IMR-90 (cell line): ENCODE measurements at regions not wholly inside any gene's neighbourhood (a gene's known extent, or its start where the extent isn't known, plus 50 kb on each side); places are given as distances from the start of the nearest gene placed in this dataset.

Source experiments
- ATAC-seq: fragments of 200-7000 bp; cut with Tn5 transposase; 2 replicates; pipeline ENCODE4 v1.9.1; 2020; ENCODE audit warnings: low read depth, mild to moderate bottlenecking, moderate library complexity
- BruUV-seq: library from RNA; stranded (reverse); fragments of 400-500 nt; replicated peaks from 2 replicates; lab custom pipeline; 2021; lab: Mats Ljungman, UMichigan
- CTCF ChIA-PET: fragments of 300-600 bp; formaldehyde crosslinking; extraction: SDS; loops from one replicate; lab custom pipeline; 2021; ENCODE audit warnings: antibody characterized with exemption; lab: Yijun Ruan, JAX
- POLR2A ChIA-PET: fragments of 300-600 bp; sonication (Branson Sonifier 250); formaldehyde crosslinking; loops from one replicate; lab custom pipeline; 2022; ENCODE audit warnings: antibody characterized with exemption; ENCODE audit not compliant: unreplicated experiment; lab: Charles Lee
- DNase-seq: peaks from one replicate; pipeline ENCODE4 v3.0.0; 2013
- H2AFZ ChIP-seq: replicated peaks from 2 replicates; pipeline ENCODE3; 2013; ENCODE audit warnings: low read length, mild to moderate bottlenecking; ENCODE audit not compliant: poor library complexity
- H2AK5ac ChIP-seq: 2 replicates; pipeline ENCODE4 v1.6.1; 2013; ENCODE audit warnings: low read depth, low read length, inconsistent platforms
- H2AK9ac ChIP-seq: replicated peaks from 2 replicates; pipeline ENCODE3; 2013; ENCODE audit warnings: mild to moderate bottlenecking, low read depth, low read length, moderate library complexity; ENCODE audit not compliant: poor library complexity
- H2BK120ac ChIP-seq: 2 replicates; pipeline ENCODE4 v1.6.1; 2013; ENCODE audit warnings: low read depth, low read length, inconsistent platforms
- H2BK15ac ChIP-seq: 3 replicates; pipeline ENCODE4 v1.6.1; 2013; ENCODE audit warnings: low read depth, low read length, inconsistent platforms
- H2BK20ac ChIP-seq: 2 replicates; pipeline ENCODE4 v1.6.1; 2013; ENCODE audit warnings: low read depth, mild to moderate bottlenecking, inconsistent platforms, low read length, moderate library complexity
- H2BK5ac ChIP-seq: 2 replicates; pipeline ENCODE4 v1.6.1; 2013; ENCODE audit warnings: mild to moderate bottlenecking, low read depth, low read length, inconsistent platforms; ENCODE audit not compliant: poor library complexity, severe bottlenecking
- H3K14ac ChIP-seq: replicated peaks from 2 replicates; pipeline ENCODE4 v1.6.1; 2013; ENCODE audit warnings: low read depth, low read length, inconsistent platforms
- H3K18ac ChIP-seq: 2 replicates; pipeline ENCODE4 v1.6.1; 2013; ENCODE audit warnings: low read depth, low read length, control low read depth
- H3K23ac ChIP-seq: 2 replicates; pipeline ENCODE4 v1.6.1; 2013; ENCODE audit warnings: low read depth, low read length, inconsistent platforms
- H3K27ac ChIP-seq: 2 replicates; pipeline ENCODE4 v1.5.1; 2013; ENCODE audit warnings: mild to moderate bottlenecking, control low read depth, low read length; ENCODE audit not compliant: insufficient read depth
- H3K27me3 ChIP-seq: 2 replicates; pipeline ENCODE4 v1.6.1; 2013; ENCODE audit warnings: low read length; ENCODE audit not compliant: control insufficient read depth, insufficient read depth
- H3K36me3 ChIP-seq: 2 replicates; pipeline ENCODE4 v1.6.1; 2013; ENCODE audit warnings: low read length, mixed read lengths; ENCODE audit not compliant: control insufficient read depth, insufficient read depth
- H3K4ac ChIP-seq: 2 replicates; pipeline ENCODE4 v1.6.1; 2013; ENCODE audit warnings: low read depth, low read length, inconsistent platforms
- H3K4me1 ChIP-seq: 2 replicates; pipeline ENCODE4 v1.6.1; 2013; ENCODE audit warnings: low read length, mixed read lengths; ENCODE audit not compliant: control insufficient read depth, insufficient read depth
- H3K4me2 ChIP-seq: 2 replicates; pipeline ENCODE4 v1.6.1; 2013; ENCODE audit warnings: low read depth, mild to moderate bottlenecking, control low read depth, low read length, moderate library complexity
- H3K4me3 ChIP-seq: 2 replicates; pipeline ENCODE4 v1.5.1; 2013; ENCODE audit warnings: low read depth, mild to moderate bottlenecking, control low read depth, low read length, moderate library complexity; ENCODE audit not compliant: insufficient read depth
- H3K56ac ChIP-seq: 2 replicates; pipeline ENCODE4 v1.6.1; 2013; ENCODE audit warnings: low read length, inconsistent platforms; ENCODE audit not compliant: insufficient read depth; ENCODE audit errors: extremely low read depth
- H3K79me1 ChIP-seq, 2 experiments: 2 replicates each; pipeline ENCODE4 v1.6.1; 2013; ENCODE audit warnings: low read length in 2 of 2, inconsistent platforms in 1 of 2, low read depth in 1 of 2
- H3K9ac ChIP-seq: 2 replicates; pipeline ENCODE4 v1.6.1; 2013; ENCODE audit warnings: low read depth, low read length, control low read depth
- H3K9me1 ChIP-seq: 2 replicates; pipeline ENCODE4 v1.6.1; 2013; ENCODE audit warnings: low read length, inconsistent platforms; ENCODE audit not compliant: insufficient read depth
- H3K9me3 ChIP-seq: 2 replicates; pipeline ENCODE4 v1.6.1; 2013; ENCODE audit warnings: low read length; ENCODE audit not compliant: control insufficient read depth, insufficient read depth
- H4K20me1 ChIP-seq: 2 replicates; pipeline ENCODE4 v1.6.1; 2013; ENCODE audit warnings: low read length, inconsistent platforms; ENCODE audit not compliant: insufficient read depth
- H4K5ac ChIP-seq: 2 replicates; pipeline ENCODE4 v1.6.1; 2013; ENCODE audit warnings: mild to moderate bottlenecking, low read depth, low read length, control low read depth
- H4K8ac ChIP-seq, 2 experiments: 2 replicates each; pipeline ENCODE4 v1.6.1; 2013; ENCODE audit warnings: low read depth in 2 of 2, low read length in 2 of 2, control low read depth in 1 of 2, inconsistent platforms in 1 of 2
- H4K91ac ChIP-seq: 2 replicates; pipeline ENCODE4 v1.6.1; 2013; ENCODE audit warnings: low read depth, low read length, inconsistent platforms; ENCODE audit not compliant: insufficient read depth
- BHLHE40 ChIP-seq: fragments of 150-350 bp; IDR thresholded peaks from 2 replicates; pipeline ENCODE4 v1.6.1; 2016; ENCODE audit warnings: mild to moderate bottlenecking, low read depth, low read length
- FOS ChIP-seq: fragments of 150-350 bp; IDR thresholded peaks from 2 replicates; pipeline ENCODE4 v1.6.1; 2016; ENCODE audit warnings: low read depth, low read length
- MAFK ChIP-seq: IDR thresholded peaks from 2 replicates; pipeline ENCODE4 v1.6.1; 2012; ENCODE audit warnings: low read depth, low read length, improper control_type of control experiment
- RCOR1 ChIP-seq: IDR thresholded peaks from 2 replicates; pipeline ENCODE4 v1.6.1; 2012; ENCODE audit warnings: mild to moderate bottlenecking, low read length, improper control_type of control experiment; ENCODE audit not compliant: insufficient replicate concordance
- SMC3 ChIP-seq: fragments of 150-350 bp; IDR thresholded peaks from 2 replicates; pipeline ENCODE4 v1.6.1; 2016; ENCODE audit warnings: low read depth, mild to moderate bottlenecking, antibody characterized with exemption, low read length, moderate library complexity
- WGBS, 2 experiments: methylation state at CpG; one replicate each; pipeline versions ENCODE4 v1.1.5 to v1.1.7; 2013; ENCODE audit warnings: missing lambda C conversion rate in 2 of 2; ENCODE audit not compliant: insufficient read length in 1 of 2; ENCODE audit errors: extremely low coverage in 2 of 2; 5-methylcytosine and 5-hydroxymethylcytosine counted together
- dilution Hi-C: fragments of 300-500 bp; cut with HindIII; formaldehyde crosslinking; loops from one replicate; pipeline ENCODE4 v1.14.3; 2018; ENCODE audit warnings: low sequenced_read_pairs; ENCODE audit not compliant: unreplicated experiment
- in situ Hi-C: fragments of 300-500 bp; cut with MboI; formaldehyde crosslinking; loops from 3 replicates; pipeline ENCODE4 v1.14.3; 2019; ENCODE audit warnings: low sequenced_read_pairs, inconsistent platforms, mixed read lengths
- intact Hi-C: fragments of 100-400 bp; cut with micrococcal nuclease; formaldehyde crosslinking; loops from 2 replicates; pipeline ENCODE4 v1.10.0; 2022
- TF ChIP-seq, protein P1 (sequence below): fragments of 150-350 bp; IDR thresholded peaks from 2 replicates; pipeline ENCODE4 v1.6.1; 2016; ENCODE audit warnings: low read depth, mild to moderate bottlenecking, low read length, moderate library complexity, borderline replicate concordance
- TF ChIP-seq, protein P2 (sequence below): conservative IDR thresholded peaks from 2 replicates; pipeline ENCODE4 v1.5.1; 2012; ENCODE audit warnings: mild to moderate bottlenecking, low read depth, low read length, improper control_type of control experiment
- TF ChIP-seq, protein P3 (sequence below): fragments of 150-350 bp; IDR thresholded peaks from 2 replicates; pipeline ENCODE4 v1.6.1; 2017; ENCODE audit warnings: mild to moderate bottlenecking, antibody characterized with exemption, low read length, low read depth

DNA sequence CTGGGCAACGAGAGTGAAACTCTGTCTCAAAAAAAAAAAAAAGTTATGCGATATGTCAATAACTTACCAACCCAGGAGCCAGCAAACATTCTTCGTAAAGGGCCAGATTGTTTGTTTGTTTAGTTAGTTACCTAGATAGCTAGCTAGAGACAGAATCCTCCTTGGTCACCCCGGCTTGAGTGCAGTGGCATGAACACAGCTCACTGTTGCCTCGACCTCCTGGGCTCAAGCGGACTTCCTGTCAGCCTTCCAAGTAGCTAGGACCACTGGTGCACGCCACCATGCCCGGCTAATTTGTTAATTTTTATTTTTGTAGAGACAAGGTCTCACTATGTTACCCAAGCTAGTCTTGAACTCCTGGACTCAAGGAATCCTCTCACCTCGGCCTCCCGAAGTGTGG lies 113.0 kb downstream of the LITAF start:
- H3K9ac ChIP-seq: no peak overlapping the region
- in situ Hi-C loops (no loop called here), dilution Hi-C loops (no loop called here)

More for the DNA sequence above, 113.0 kb downstream of the LITAF start:
- H3K14ac ChIP-seq: no peak overlapping the region
- H3K4ac ChIP-seq: no peak overlapping the region
- H3K27me3 ChIP-seq: peaks cover 11% of the 10 kb centered on the region
- POLR2A ChIA-PET: no interaction called here
- H2BK120ac ChIP-seq: no peak overlapping the region
- no peak overlapping the region for H4K91ac ChIP-seq
- BruUV-seq: no TSS peak
- H2BK5ac ChIP-seq: no peak overlapping the region
- no peaks in the 10 kb centered on the region for H3K79me1 ChIP-seq
- no peak overlapping the region for H2AFZ ChIP-seq
- WGBS, 2 experiments: no CpG with 5 or more reads among the region's 10 CpGs
- H2BK15ac ChIP-seq: no peak overlapping the region
- H2AK5ac ChIP-seq: no peak overlapping the region
- H3K9me1 ChIP-seq: peaks cover 3% of the 10 kb centered on the region; the same call in 1 of the 2 replicates
- no peak overlapping the region for H3K4me2 ChIP-seq
- H3K4me3 ChIP-seq: no peak overlapping the region
- H4K20me1 ChIP-seq: no peaks in the 10 kb centered on the region
- H3K56ac ChIP-seq: no peak overlapping the region
- H3K4me1 ChIP-seq: no peaks in the 10 kb centered on the region
- no peak overlapping the region for H3K23ac ChIP-seq
- no peaks in the 10 kb centered on the region for H3K9me3 ChIP-seq
- H3K27ac ChIP-seq: no peak overlapping the region
- intact Hi-C loops: loop anchor here (10.0 kb wide), 1 partner anchor 49 kb away; no protein-coding TSS in a partner anchor
- H2BK20ac ChIP-seq: no peak overlapping the region
- H2AK9ac ChIP-seq: no peak overlapping the region
- H4K8ac ChIP-seq: no peak overlapping the region
- no peak overlapping the region for H3K18ac ChIP-seq
- CTCF ChIA-PET: interaction anchor here (1.7 kb wide), 1 partner anchor 10 kb away, joined by 4 read pairs; no protein-coding TSS in a partner anchor
- ATAC-seq: no peak
- DNase-seq: no peak
- H3K36me3 ChIP-seq: no peaks in the 10 kb centered on the region
- TF ChIP-seq BHLHE40 (no peak), MAFK (no peak), SMC3 (no peak), RCOR1 (no peak), FOS (no peak)
- TF ChIP-seq, protein P1, sequence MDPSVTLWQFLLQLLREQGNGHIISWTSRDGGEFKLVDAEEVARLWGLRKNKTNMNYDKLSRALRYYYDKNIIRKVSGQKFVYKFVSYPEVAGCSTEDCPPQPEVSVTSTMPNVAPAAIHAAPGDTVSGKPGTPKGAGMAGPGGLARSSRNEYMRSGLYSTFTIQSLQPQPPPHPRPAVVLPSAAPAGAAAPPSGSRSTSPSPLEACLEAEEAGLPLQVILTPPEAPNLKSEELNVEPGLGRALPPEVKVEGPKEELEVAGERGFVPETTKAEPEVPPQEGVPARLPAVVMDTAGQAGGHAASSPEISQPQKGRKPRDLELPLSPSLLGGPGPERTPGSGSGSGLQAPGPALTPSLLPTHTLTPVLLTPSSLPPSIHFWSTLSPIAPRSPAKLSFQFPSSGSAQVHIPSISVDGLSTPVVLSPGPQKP: no peak
- TF ChIP-seq, protein P2, sequence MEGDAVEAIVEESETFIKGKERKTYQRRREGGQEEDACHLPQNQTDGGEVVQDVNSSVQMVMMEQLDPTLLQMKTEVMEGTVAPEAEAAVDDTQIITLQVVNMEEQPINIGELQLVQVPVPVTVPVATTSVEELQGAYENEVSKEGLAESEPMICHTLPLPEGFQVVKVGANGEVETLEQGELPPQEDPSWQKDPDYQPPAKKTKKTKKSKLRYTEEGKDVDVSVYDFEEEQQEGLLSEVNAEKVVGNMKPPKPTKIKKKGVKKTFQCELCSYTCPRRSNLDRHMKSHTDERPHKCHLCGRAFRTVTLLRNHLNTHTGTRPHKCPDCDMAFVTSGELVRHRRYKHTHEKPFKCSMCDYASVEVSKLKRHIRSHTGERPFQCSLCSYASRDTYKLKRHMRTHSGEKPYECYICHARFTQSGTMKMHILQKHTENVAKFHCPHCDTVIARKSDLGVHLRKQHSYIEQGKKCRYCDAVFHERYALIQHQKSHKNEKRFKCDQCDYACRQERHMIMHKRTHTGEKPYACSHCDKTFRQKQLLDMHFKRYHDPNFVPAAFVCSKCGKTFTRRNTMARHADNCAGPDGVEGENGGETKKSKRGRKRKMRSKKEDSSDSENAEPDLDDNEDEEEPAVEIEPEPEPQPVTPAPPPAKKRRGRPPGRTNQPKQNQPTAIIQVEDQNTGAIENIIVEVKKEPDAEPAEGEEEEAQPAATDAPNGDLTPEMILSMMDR: no peak
- TF ChIP-seq, protein P3, sequence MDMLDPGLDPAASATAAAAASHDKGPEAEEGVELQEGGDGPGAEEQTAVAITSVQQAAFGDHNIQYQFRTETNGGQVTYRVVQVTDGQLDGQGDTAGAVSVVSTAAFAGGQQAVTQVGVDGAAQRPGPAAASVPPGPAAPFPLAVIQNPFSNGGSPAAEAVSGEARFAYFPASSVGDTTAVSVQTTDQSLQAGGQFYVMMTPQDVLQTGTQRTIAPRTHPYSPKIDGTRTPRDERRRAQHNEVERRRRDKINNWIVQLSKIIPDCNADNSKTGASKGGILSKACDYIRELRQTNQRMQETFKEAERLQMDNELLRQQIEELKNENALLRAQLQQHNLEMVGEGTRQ: no peak
- no peak overlapping the region for H4K5ac ChIP-seq
